NB4 (cell line): ENCODE measurements at regions not wholly inside any gene's neighbourhood (a gene's known extent, or its start where the extent isn't known, plus 50 kb on each side); places are given as distances from the start of the nearest gene placed in this dataset.

Experiments used
- DNase-seq: peaks from one replicate; pipeline ENCODE4 v3.0.0; 2010; ENCODE audit warnings: low read depth
- H3K4me3 ChIP-seq: one replicate; pipeline ENCODE4 v1.5.1; 2011; ENCODE audit warnings: mild to moderate bottlenecking, low read depth, low read length, moderate library complexity
- CTCF ChIP-seq: IDR thresholded peaks from one replicate; pipeline ENCODE4 v1.5.1; 2012; ENCODE audit warnings: low read depth, low read length
- MYC ChIP-seq: IDR thresholded peaks from 2 replicates; pipeline ENCODE4 v1.6.1; 2011; ENCODE audit warnings: low read depth, low read length
- POLR2A ChIP-seq: IDR thresholded peaks from 2 replicates; pipeline ENCODE4 v1.6.1; 2011; ENCODE audit warnings: mild to moderate bottlenecking; ENCODE audit not compliant: insufficient read length; ENCODE audit errors: extremely low read depth
- TF ChIP-seq, protein P1 (sequence below): IDR thresholded peaks from 2 replicates; pipeline ENCODE4 v1.6.1; 2011; ENCODE audit warnings: low read depth, low read length

- TF ChIP-seq MYC (no peak), POLR2A (no peak), CTCF (no peak)
- TF ChIP-seq, protein P1, sequence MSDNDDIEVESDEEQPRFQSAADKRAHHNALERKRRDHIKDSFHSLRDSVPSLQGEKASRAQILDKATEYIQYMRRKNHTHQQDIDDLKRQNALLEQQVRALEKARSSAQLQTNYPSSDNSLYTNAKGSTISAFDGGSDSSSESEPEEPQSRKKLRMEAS = no peak
- H3K4me3 ChIP-seq = no peak overlapping the region
- no peak for DNase-seq
Observed at GRCh38 chrX:9184211-9184610, 150.3 kb upstream of the FAM9B start.

- no peak for TF ChIP-seq CTCF
- no peak for TF ChIP-seq MYC
- no peak for TF ChIP-seq POLR2A
- TF ChIP-seq, protein P1 = no peak
- DNase-seq = no peak
- no peak overlapping the region for H3K4me3 ChIP-seq
Observed at GRCh38 chrX:9188117-9188516, 154.2 kb upstream of the FAM9B start.

GRCh38 chrX:9189286-9189685, 155.4 kb upstream of the FAM9B start:
- DNase-seq = no peak
- no peak overlapping the region for H3K4me3 ChIP-seq
- TF ChIP-seq CTCF (no peak), MYC (no peak), POLR2A (no peak)
- TF ChIP-seq, protein P1 = no peak

GRCh38 chrX:9191392-9191791, 157.5 kb upstream of the FAM9B start:
- TF ChIP-seq CTCF (no peak), POLR2A (no peak), MYC (no peak)
- TF ChIP-seq, protein P1 = no peak
- DNase-seq = no peak

GRCh38 chrX:9195199-9195880, 161.4 kb upstream of the FAM9B start:
- DNase-seq = no peak
- H3K4me3 ChIP-seq = no peak overlapping the region
- TF ChIP-seq MYC (no peak), CTCF (no peak), POLR2A (no peak)
- TF ChIP-seq, protein P1 = no peak

More at GRCh38 chrX:9191392-9191791, 157.5 kb upstream of the FAM9B start:
- no peak overlapping the region for H3K4me3 ChIP-seq
